Liver (tissue), 3 donors: ENCODE measurements at regions not wholly inside any gene's neighbourhood (a gene's known extent, or its start where the extent isn't known, plus 50 kb on each side); places are given as distances from the start of the nearest gene placed in this dataset.
"Not testable (repeated sequence)": the region's sequence is repeated elsewhere in the genome, so short reads cannot be mapped to it uniquely, and the experiment has no call there.

Experiments used
- ATF3 ChIP-seq: IDR thresholded peaks from 2 replicates; pipeline ENCODE4 v1.6.1; 2016; ENCODE audit warnings: antibody characterized with exemption
- CTCF ChIP-seq: fragments of 150-350 bp; IDR thresholded peaks from 2 replicates; pipeline ENCODE4 v1.5.1; 2017; ENCODE audit warnings: improper control_type of control experiment, low read depth, low read length; ENCODE audit not compliant: missing input control
- EGR1 ChIP-seq, 2 donors: IDR thresholded peaks; 2 replicates each; pipeline ENCODE4 v1.6.1; 2016 to 2018; ENCODE audit warnings: antibody characterized with exemption in 2 of 2, low read depth in 2 of 2
- FOXA1 ChIP-seq: IDR thresholded peaks from 2 replicates; pipeline ENCODE4 v1.6.1; 2016; ENCODE audit warnings: antibody characterized with exemption
- GABPA ChIP-seq, 2 donors: IDR thresholded peaks in 1 of 2; conservative IDR thresholded peaks in 1 of 2; 2 replicates each; pipeline ENCODE4 v1.6.1; 2016; ENCODE audit warnings: antibody characterized with exemption in 2 of 2, mild to moderate bottlenecking in 1 of 2, moderate library complexity in 1 of 2
- HNF4A ChIP-seq, 2 donors: conservative IDR thresholded peaks; 2 replicates each; pipeline ENCODE4 v1.6.1; 2016; ENCODE audit warnings: antibody characterized with exemption in 2 of 2, mild to moderate bottlenecking in 2 of 2
- MAX ChIP-seq: IDR thresholded peaks from 2 replicates; pipeline ENCODE4 v1.6.1; 2016; ENCODE audit warnings: antibody characterized with exemption
- RAD21 ChIP-seq, 2 donors: IDR thresholded peaks; 2 replicates each; pipeline ENCODE4 v1.6.1; 2016; ENCODE audit warnings: antibody characterized with exemption in 2 of 2, mild to moderate bottlenecking in 2 of 2
- REST ChIP-seq: IDR thresholded peaks from 2 replicates; pipeline ENCODE4 v1.6.1; 2016; ENCODE audit warnings: antibody characterized with exemption, mild to moderate bottlenecking
- RXRA ChIP-seq, 2 donors: IDR thresholded peaks; 2 replicates each; pipeline ENCODE4 v1.6.1; 2017 to 2018; ENCODE audit warnings: antibody characterized with exemption in 2 of 2, mild to moderate bottlenecking in 1 of 2
- TAF1 ChIP-seq: conservative IDR thresholded peaks from 2 replicates; pipeline ENCODE4 v1.6.1; 2016; ENCODE audit warnings: antibody characterized with exemption, mild to moderate bottlenecking
- YY1 ChIP-seq: IDR thresholded peaks from 2 replicates; pipeline ENCODE4 v1.6.1; 2016; ENCODE audit warnings: antibody characterized with exemption, mild to moderate bottlenecking
- TF ChIP-seq, protein P1 (sequence below): IDR thresholded peaks from 2 replicates; pipeline ENCODE4 v1.6.1; 2016; ENCODE audit warnings: antibody characterized with exemption
- donor health status: healthy.
- donor health status: healthy.

DNA sequence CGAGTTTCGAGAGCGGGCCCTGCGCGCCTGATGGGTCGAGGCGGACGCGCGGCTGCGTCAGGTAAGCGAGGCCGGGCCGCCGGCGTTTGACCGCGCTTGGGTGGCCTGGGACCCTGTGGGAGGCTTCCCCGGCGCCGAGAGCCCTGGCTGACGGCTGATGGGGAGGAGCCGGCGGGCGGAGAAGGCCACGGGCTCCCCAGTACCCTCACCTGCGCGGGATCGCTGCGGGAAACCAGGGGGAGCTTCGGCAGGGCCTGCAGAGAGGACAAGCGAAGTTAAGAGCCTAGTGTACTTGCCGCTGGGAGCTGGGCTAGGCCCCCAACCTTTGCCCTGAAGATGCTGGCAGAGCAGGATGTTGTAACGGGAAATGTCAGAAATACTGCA is 57.3 kb upstream of the GOLGA8R start:
- TF ChIP-seq CTCF; MAX; RXRA (IDR thresholded peaks at IDR 0.05); TAF1; EGR1 (IDR thresholded peaks at IDR 0.05; ENCODE audit: low read depth in 2 of 2); HNF4A (conservative IDR thresholded peaks at IDR 0.05); YY1; RAD21 (IDR thresholded peaks at IDR 0.05); GABPA (IDR thresholded peaks at IDR 0.05 in 1 of 2, conservative IDR thresholded peaks at IDR 0.05 in 1 of 2); ATF3; FOXA1; REST: not testable (repeated sequence)
- TF ChIP-seq, protein P1, sequence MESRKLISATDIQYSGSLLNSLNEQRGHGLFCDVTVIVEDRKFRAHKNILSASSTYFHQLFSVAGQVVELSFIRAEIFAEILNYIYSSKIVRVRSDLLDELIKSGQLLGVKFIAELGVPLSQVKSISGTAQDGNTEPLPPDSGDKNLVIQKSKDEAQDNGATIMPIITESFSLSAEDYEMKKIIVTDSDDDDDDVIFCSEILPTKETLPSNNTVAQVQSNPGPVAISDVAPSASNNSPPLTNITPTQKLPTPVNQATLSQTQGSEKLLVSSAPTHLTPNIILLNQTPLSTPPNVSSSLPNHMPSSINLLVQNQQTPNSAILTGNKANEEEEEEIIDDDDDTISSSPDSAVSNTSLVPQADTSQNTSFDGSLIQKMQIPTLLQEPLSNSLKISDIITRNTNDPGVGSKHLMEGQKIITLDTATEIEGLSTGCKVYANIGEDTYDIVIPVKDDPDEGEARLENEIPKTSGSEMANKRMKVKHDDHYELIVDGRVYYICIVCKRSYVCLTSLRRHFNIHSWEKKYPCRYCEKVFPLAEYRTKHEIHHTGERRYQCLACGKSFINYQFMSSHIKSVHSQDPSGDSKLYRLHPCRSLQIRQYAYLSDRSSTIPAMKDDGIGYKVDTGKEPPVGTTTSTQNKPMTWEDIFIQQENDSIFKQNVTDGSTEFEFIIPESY: not testable (repeated sequence)
